ENCODE measurements at regions not wholly inside any gene's neighbourhood (a gene's known extent, or its start where the extent isn't known, plus 50 kb on each side); places are given as distances from the start of the nearest gene placed in this dataset.

DNA sequence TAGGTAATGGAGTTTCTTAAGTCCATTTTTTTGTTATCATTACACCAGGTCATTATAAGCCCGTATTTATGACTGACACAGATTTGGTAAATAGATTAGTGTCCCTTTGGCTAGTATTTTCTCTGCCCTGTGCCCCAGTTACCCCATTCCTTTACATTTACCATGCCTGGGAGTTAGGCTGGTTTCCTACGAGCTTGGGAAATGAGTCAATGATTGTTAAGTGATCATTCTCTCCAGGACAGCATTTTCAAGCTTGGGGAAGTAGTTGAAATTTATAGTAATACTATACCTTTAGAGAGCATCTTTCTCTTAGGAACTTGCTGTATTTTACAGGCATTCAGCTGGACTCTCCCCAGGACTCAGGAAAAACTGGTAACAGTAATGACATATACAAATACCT is 573.1 kb downstream of the TLE4 start:
- DNase-seq (ENCODE audit: low spot score), result no peak

GRCh38 chr9:80144406-80144805 is 572.6 kb downstream of the TLE4 start:
- DNase-seq (ENCODE audit: low spot score), result no peak

GRCh38 chr9:80143899-80144298 is 572.1 kb downstream of the TLE4 start:
- DNase-seq (ENCODE audit: low spot score), result no peak

GRCh38 chr9:80134487-80134886 is 562.7 kb downstream of the TLE4 start:
- no peak for DNase-seq (ENCODE audit: low spot score)

- DNase-seq (ENCODE audit: low spot score), result no peak
Observed at GRCh38 chr9:80131627-80132026, 559.9 kb downstream of the TLE4 start.

DNA sequence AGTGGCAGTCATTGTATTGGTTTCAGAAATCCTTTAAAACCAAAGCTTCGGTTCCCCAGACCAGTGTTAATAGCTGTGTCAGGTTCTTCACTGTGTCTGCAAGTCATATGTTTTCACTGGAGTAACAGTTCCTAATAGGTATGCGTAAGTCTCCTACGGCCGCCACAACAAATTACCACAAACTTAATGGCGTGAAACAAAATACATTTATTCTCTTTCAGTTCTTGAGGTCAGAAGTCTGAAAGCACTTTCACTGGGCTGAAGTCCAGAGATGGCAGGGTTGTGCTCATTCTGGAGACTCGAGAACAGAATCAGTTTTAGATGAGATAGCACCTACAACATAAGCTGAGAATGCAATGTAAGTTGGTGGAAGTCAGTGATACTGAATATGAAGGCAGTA is 556.2 kb downstream of the TLE4 start:
- DNase-seq (ENCODE audit: low spot score), result no peak

DNA sequence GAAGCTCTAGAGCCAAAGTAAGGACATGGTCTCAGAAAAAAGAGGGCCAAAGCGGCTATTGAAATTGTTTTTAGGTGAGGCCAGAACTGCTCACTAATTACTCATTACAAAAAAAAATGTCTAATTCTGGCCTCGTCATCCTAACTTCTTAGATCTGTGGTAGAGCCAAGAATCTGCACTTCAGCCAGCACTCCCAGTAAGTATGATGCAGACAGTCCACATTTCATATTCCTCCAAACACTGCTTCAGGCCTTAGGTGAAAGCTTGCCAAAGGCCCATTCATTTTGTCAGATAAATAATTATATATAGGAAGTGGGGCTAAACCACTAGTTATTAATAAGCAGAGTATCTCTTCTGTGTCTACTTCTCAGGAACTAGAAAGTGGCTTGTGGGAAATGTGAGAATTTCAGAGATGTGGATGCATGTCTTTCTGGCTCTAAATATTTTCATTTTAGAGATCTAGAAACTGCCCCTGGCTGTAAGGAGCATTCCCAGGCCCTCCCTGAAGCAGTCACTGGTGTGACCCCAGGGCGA is 554.0 kb downstream of the TLE4 start:
- no peak for DNase-seq (ENCODE audit: low spot score)

DNA sequence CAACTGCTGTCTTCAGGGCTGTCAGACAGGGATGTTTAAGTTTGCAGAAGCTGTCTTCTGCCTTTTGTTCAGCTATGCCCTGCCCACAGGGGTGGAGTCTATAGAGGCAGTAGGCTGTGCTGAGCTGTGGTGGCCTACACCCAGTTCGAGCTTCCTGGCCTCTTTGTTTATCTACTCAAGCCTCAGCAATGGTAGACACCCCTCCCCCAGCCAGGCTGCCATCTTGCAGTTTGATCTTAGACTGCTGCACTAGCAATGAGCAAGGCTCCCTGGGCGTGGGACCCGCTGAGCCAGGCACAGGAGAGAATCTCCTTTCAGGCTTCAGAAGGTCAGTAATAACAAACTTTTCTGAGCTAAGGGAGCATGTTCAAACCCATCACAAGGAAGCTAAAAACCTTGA is 545.3 kb downstream of the TLE4 start:
- DNase-seq (ENCODE audit: low spot score), result no peak

DNA sequence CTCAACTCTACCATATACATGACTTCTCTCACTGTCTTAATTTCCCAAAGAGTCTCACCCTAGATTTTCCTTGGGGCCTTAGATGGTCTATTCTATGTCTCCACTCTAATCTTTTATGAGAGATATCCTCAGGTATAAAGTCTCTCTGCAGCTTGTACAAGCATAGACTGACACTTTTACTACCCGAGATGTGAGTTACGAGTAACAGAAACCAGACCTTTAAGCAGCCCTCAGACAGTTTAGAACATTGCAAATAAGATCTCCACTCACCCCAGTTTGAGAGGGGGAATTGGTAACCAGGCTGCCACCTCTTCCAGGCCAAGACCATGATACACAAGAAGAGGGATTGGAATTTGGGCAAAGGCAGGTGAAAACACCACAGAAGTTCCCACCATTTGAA is 542.5 kb downstream of the TLE4 start:
- DNase-seq (ENCODE audit: low spot score), result no peak

DNA sequence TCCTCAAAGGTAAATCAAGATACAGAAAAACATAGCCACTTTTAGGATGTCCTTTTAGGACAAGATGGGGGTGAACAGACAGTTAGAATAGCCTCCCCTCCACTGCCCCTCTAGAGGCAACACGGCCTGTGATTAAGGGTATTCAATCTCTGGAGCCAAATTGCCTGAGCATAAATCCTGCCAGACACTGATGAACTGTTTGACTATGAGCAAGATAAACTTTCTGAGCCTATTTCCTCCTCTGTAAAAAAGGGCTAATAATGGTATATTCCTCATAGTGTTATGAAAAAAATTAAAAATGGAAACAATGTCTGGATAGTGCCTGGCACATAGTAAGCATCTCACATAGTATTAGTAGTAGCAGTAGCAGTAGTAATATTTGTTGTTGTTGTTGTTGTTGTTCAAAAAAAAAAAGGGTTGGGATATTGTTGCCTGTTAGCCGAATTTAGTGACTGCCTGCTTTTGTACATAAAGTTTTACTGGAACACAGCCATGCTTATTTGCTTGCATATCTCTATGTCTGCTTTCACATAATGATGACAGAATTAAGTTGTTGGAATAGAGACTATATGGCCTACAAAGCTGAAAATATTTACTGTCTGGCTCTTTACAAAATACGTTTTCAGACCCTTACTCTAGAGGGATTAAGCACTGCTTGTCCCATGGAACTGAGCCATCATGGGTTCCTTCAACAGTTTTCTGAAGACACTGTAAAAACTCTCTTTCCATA is 536.3 kb downstream of the TLE4 start:
- no peak for DNase-seq (ENCODE audit: low spot score)

GRCh38 chr9:80097476-80097875 is 525.7 kb downstream of the TLE4 start:
- no peak for DNase-seq (ENCODE audit: low spot score)

DNA sequence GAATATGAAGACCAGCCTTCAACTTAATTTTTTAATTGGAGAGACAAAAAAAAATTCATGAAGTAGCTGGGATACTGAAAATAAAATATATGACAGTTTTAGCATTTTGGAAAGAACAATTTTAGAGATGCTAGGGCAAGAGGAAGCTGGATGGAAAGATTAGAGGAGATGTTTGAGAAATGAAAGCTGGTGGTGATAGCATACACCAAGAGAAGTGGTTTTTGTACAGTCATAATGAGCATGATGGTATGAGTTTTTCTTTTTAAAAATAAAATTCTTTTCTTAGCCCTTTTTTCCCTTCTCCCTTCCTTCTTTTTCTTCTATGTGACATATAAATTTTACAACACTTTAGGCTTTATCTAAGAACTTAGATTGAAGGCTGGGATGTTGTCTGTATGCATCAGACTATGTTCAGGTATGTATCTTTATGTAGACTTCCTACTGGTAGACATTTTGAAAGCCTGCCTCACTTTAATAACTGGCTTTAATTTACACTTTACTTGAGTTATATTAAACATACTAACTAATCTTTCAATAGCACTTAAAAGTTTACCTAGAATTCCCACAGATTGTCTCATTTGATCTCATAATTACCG is 522.5 kb downstream of the TLE4 start:
- DNase-seq (ENCODE audit: low spot score), result no peak

GRCh38 chr9:80093695-80094094 is 521.9 kb downstream of the TLE4 start:
- no peak for DNase-seq (ENCODE audit: low spot score)

DNA sequence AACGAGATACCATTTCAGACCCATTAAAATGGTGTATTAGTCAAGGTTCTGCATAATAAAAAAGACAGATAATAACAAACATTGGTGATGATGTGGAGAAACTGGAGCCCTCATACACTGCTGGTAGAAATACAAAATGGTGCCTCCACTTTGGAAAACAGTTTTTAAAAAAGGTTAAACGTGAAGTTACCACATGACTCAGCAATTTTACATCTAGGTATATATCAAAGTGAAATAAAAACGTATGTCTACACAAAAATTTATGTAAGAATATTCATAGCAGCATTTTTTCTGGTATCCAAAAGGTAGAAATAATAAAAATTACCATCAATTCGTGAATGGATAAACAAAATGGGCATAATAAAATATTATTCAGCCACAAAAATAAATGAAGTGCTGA is 519.8 kb downstream of the TLE4 start:
- DNase-seq (ENCODE audit: low spot score), result no peak

DNA sequence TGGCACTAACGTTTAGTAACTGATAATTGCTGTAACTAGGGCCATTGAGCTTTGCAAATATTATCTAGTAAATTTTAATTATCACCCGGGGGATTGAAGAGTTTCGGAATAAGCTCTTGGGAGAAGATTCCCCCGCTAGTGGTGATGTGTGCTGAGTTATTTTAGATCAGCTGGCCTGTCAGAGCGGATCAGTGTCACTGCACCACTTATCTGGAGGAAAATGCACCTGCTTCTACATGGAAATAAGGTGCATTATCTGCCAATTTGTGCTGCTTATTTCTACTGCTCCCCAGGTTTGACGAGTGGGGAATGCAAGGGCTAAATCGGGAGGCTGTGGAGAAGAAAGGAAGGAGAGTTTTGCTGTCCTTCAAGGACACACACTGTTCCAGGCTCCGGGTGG is 518.6 kb downstream of the TLE4 start:
- peak; percentile 94 for DNase-seq (ENCODE audit: low spot score)

DNA sequence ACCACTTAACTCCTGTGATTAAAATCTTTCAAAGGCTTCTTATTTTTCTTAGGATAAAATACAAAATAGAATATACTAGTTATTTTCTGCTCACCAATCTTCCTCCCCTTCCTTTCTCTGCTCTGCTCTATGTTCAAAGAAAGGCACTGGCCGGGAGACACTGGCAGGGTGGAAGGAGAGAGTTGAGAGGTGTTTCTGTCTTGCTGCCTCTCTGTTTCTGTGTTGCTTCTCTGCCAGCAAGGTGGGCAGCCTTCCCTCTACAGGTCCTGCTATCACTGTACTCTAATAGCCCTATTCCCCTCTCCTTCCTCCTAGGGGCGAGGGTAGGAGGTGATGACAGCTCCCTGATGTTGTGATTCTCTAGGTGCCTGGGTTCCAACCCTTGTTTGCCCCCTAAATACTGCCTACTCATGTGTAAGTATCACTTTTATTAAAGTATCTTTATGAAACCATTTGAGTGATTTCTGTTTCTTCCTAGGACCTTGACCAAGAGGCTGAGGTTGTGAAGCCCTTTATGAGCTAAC is 515.1 kb downstream of the TLE4 start:
- no peak for DNase-seq (ENCODE audit: low spot score)

GRCh38 chr9:80086386-80086785 is 514.6 kb downstream of the TLE4 start:
- no peak for DNase-seq (ENCODE audit: low spot score)

DNA sequence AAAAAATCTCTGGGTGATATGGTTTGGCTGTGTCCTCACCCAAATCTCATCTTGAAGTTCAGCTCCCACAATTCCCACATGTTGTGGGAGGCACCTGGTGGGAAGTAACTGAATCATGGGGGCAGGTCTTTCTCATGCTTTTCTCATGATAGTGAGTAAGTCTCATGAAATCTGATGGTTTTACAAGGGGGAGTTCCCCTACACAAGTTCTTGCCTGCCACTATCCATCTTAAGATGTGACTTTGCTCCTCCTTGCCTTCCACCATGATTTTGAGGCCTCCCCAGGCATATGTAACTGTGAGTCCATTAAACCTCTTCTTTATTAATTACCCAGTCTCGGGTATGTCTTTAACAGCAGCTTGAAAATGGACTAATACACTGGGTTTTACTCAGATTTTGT is 513.9 kb downstream of the TLE4 start:
- no peak for DNase-seq (ENCODE audit: low spot score)

- no peak for DNase-seq (ENCODE audit: low spot score)
Observed at GRCh38 chr9:80082213-80082612, 510.4 kb downstream of the TLE4 start.

DNA sequence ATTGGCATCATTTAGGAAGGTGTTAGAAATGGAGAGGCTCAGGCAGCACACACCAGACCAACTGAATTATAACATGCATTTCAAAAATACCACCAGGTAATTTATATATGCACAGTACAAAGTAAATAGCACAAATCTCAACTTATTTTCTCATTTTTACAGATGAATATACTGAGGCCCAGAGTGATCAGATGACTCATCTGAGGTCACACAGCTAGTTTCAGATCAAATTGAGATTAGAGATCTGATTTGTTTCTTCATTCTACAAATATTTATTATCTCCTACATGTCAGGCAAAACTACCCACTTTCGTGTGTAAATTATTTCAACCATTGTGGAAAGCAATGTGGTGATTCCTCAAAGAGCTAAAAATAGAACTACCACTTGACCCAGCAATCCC is 507.1 kb downstream of the TLE4 start:
- no peak for DNase-seq (ENCODE audit: low spot score)

GRCh38 chr9:80077059-80077458 is 505.3 kb downstream of the TLE4 start:
- no peak for DNase-seq (ENCODE audit: low spot score)

GRCh38 chr9:80076162-80076561 is 504.4 kb downstream of the TLE4 start:
- DNase-seq (ENCODE audit: low spot score), result no peak

DNA sequence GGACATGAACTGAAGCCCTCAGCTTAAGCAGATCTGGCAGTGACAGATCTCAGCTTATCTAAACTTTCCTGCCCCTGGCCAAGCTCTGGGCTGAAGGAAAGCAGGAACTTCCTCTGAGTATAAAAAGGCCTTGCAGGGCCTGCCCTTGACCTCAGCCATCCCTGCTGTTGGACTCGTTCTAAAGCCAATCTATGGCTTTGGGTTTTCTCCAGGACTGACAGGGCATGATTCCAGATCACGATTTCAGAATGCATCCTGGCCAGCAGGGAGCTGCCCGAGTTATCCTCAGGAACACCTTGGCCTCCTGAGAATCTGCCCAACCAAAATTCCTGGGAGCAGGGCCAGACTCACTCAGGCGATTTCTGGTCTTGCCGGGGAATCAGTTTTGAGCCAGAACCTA is 502.7 kb downstream of the TLE4 start:
- DNase-seq (ENCODE audit: low spot score), result peak; percentile 98

- peak; percentile 82 for DNase-seq (ENCODE audit: low spot score)
Observed at GRCh38 chr9:80072451-80072850, 500.7 kb downstream of the TLE4 start.

Measured in cerebellar cortex (tissue), 1 donor.